K562 (cell line): ENCODE measurements at regions not wholly inside any gene's neighbourhood (a gene's known extent, or its start where the extent isn't known, plus 50 kb on each side); places are given as distances from the start of the nearest gene placed in this dataset.

Experiments
- ATAC-seq: fragments of 200-7000 bp; cut with Tn5 transposase; 3 replicates; pipeline ENCODE4 v1.9.1; 2020; ENCODE audit warnings: moderate library complexity
- BruUV-seq: library from RNA; stranded (reverse); fragments of 400-500 nt; replicated peaks from 2 replicates; lab custom pipeline; 2021; lab: Mats Ljungman, UMichigan
- CTCF ChIA-PET: fragments of 300-600 bp; formaldehyde crosslinking; extraction: SDS; loops from one replicate; lab custom pipeline; 2021; ENCODE audit warnings: low intra/inter-chr PET ratio; lab: Yijun Ruan, JAX
- POLR2A ChIA-PET: fragments of 300-600, 350-650 bp; sonication (Branson Sonifier 250); formaldehyde crosslinking; extraction: SDS; loops from one replicate; lab custom pipeline; 2021; ENCODE audit warnings: antibody characterized with exemption, inconsistent platforms; lab: Yijun Ruan, JAX
- DNase-seq, 4 experiments: peaks; one replicate each; pipeline versions ENCODE4 v3.0.0 to v3.0.0-alpha.2; 2011 to 2018; ENCODE audit warnings: low spot score in 3 of 4, mixed read lengths in 3 of 4; ENCODE audit errors: extremely low read depth in 1 of 4
- FAIRE-seq: peaks from 2 replicates; lab custom pipeline; 2011; peaks lifted over from hg19 to GRCh38; lab: Jason Lieb, UNC
- H2AFZ ChIP-seq: 2 replicates; pipeline ENCODE4 v1.6.0; 2011; ENCODE audit warnings: low read depth, low read length, control low read depth, inconsistent platforms
- H3K27ac ChIP-seq: fragments of 200-600 bp; 3 replicates; pipeline ENCODE4 v1.8.0; 2011; ENCODE audit warnings: low read depth, mild to moderate bottlenecking, control low read depth, inconsistent platforms, low read length, moderate library complexity, mixed read lengths; ENCODE audit errors: extremely low read depth
- H3K27me3 ChIP-seq, 2 experiments: fragments of 300-600 bp in 1 of 2; 2 replicates in 1 of 2; 3 replicates in 1 of 2; pipeline versions ENCODE4 v1.6.0 to v1.8.0; 2011; ENCODE audit warnings: inconsistent platforms in 2 of 2, low read length in 2 of 2, mild to moderate bottlenecking in 1 of 2, mixed read lengths in 1 of 2, moderate library complexity in 1 of 2; ENCODE audit not compliant: control insufficient read depth in 2 of 2, insufficient read depth in 2 of 2
- H3K36me3 ChIP-seq: fragments of 300-600 bp; 3 replicates; pipeline ENCODE4 v1.8.0; 2011; ENCODE audit warnings: mild to moderate bottlenecking, low read length, inconsistent platforms; ENCODE audit not compliant: control insufficient read depth, insufficient read depth
- H3K4me1 ChIP-seq, 2 experiments: fragments of 200-600 bp in 1 of 2; replicated peaks in 1 of 2; 2 replicates in 1 of 2; 3 replicates in 1 of 2; pipeline versions ENCODE4 v1.5.1 to v1.8.0; 2011; ENCODE audit warnings: inconsistent platforms in 2 of 2, low read length in 2 of 2, mild to moderate bottlenecking in 1 of 2, mixed read lengths in 1 of 2, moderate library complexity in 1 of 2; ENCODE audit not compliant: control insufficient read depth in 2 of 2, insufficient read depth in 2 of 2
- H3K4me2 ChIP-seq: 2 replicates; pipeline ENCODE4 v1.6.1; 2011; ENCODE audit warnings: low read length, control low read depth, inconsistent platforms, mixed read lengths; ENCODE audit not compliant: insufficient read depth
- H3K4me3 ChIP-seq: fragments of 200-600 bp; sonication (generic), shearing (Covaris generic); 2 replicates; pipeline ENCODE4 v1.5.1; 2016; ENCODE audit warnings: control low read depth, inconsistent platforms
- H3K79me2 ChIP-seq: fragments of 200-600 bp; 3 replicates; pipeline ENCODE4 v1.8.0; 2011; ENCODE audit warnings: low read length, inconsistent platforms; ENCODE audit not compliant: control insufficient read depth, insufficient read depth
- H3K9ac ChIP-seq, 2 experiments: 2 replicates each; pipeline versions ENCODE4 v1.6.0 to v1.6.1; 2011; ENCODE audit warnings: low read depth in 2 of 2, low read length in 2 of 2, control low read depth in 1 of 2, inconsistent platforms in 1 of 2, mild to moderate bottlenecking in 1 of 2, mixed read lengths in 1 of 2; ENCODE audit not compliant: insufficient read depth in 1 of 2
- H3K9me1 ChIP-seq: one replicate; pipeline ENCODE4 v1.6.0; 2011; ENCODE audit warnings: inconsistent platforms, mild to moderate bottlenecking, low read length, moderate library complexity; ENCODE audit not compliant: control insufficient read depth, insufficient read depth
- H3K9me3 ChIP-seq: replicated peaks from 2 replicates; pipeline ENCODE4 v1.5.1; 2011; ENCODE audit warnings: low read depth, low read length, inconsistent platforms; ENCODE audit not compliant: control insufficient read depth, insufficient read depth
- H4K20me1 ChIP-seq: replicated peaks from 2 replicates; pipeline ENCODE4 v1.6.1; 2011; ENCODE audit warnings: low read length, inconsistent platforms, mixed read lengths; ENCODE audit not compliant: control insufficient read depth, insufficient read depth
- ADNP ChIP-seq: fragments of 200-800 bp; sonication (Bioruptor generic); IDR thresholded peaks from 2 replicates; pipeline ENCODE4 v1.6.1; 2016; ENCODE audit warnings: missing genetic modification characterization, missing compliant biosample characterization
- ASH1L ChIP-seq: fragments of 450-650 bp; IDR thresholded peaks from 2 replicates; pipeline ENCODE4 v1.6.1; 2018; ENCODE audit warnings: borderline replicate concordance, mild to moderate bottlenecking, low read depth; ENCODE audit not compliant: partially characterized antibody
- ATF6 ChIP-seq: sonication (generic); formaldehyde crosslinking; IDR thresholded peaks from 2 replicates; pipeline ENCODE4 v1.4.0; 2020; ENCODE audit warnings: mild to moderate bottlenecking, missing genetic modification reagents
- ETV6 ChIP-seq, 3 experiments: fragments of 150-350 bp in 1 of 3; sonication (generic) in 1 of 3; formaldehyde crosslinking in 1 of 3; IDR thresholded peaks; 2 replicates each; pipeline versions ENCODE4 v1.6.1 to v1.8.0; 2014 to 2022; ENCODE audit warnings: borderline replicate concordance in 2 of 3, low read depth in 2 of 3, antibody characterized with exemption in 1 of 3, low read length in 1 of 3, mild to moderate bottlenecking in 1 of 3, missing genetic modification reagents in 1 of 3
- MAFK ChIP-seq: IDR thresholded peaks from 2 replicates; pipeline ENCODE4 v1.6.1; 2011; ENCODE audit warnings: low read length, improper control_type of control experiment
- NKRF ChIP-seq: fragments of 450-650 bp; IDR thresholded peaks from 2 replicates; pipeline ENCODE4 v1.6.1; 2016; ENCODE audit warnings: borderline replicate concordance
- POLR2H ChIP-seq: IDR thresholded peaks from 2 replicates; pipeline ENCODE4 v1.6.1; 2016; ENCODE audit warnings: missing genetic modification characterization, low read depth, mild to moderate bottlenecking, control low read depth, missing compliant biosample characterization, moderate library complexity
- TCF15 ChIP-seq: fragments of 250-450 bp; sonication (Bioruptor Pico); IDR thresholded peaks from 2 replicates; pipeline ENCODE4 v1.8.0; 2022; ENCODE audit warnings: moderate library complexity, mild to moderate bottlenecking, inconsistent platforms
- USF2 ChIP-seq: sonication (generic); formaldehyde crosslinking; IDR thresholded peaks from 2 replicates; pipeline ENCODE4 v1.5.0; 2020; ENCODE audit warnings: missing genetic modification reagents
- ZBTB34 ChIP-seq: fragments of 250-450 bp; sonication (Bioruptor Pico); IDR thresholded peaks from 2 replicates; pipeline ENCODE4 v1.8.0; 2021; ENCODE audit warnings: mild to moderate bottlenecking, moderate library complexity
- ZFP1 ChIP-seq: fragments of 450-650 bp; formaldehyde crosslinking; IDR thresholded peaks from 2 replicates; pipeline ENCODE4 v1.4.0; 2020; ENCODE audit warnings: mild to moderate bottlenecking, mixed read lengths
- ZNF707 ChIP-seq: fragments of 250-450 bp; sonication (Bioruptor Pico); conservative IDR thresholded peaks from 2 replicates; pipeline ENCODE4 v1.8.0; 2022; ENCODE audit warnings: inconsistent platforms, mild to moderate bottlenecking, moderate library complexity
- WGBS: fragments of 100-300 bp; shearing (Covaris generic); methylation state at CpG from one replicate; pipeline ENCODE4 v1.1.6; 2016; ENCODE audit warnings: low coverage, mixed read lengths; ENCODE audit not compliant: insufficient coverage; ENCODE audit errors: missing lambda C conversion rate; 5-methylcytosine and 5-hydroxymethylcytosine counted together
- in situ Hi-C: fragments of 300-500 bp; cut with MboI; formaldehyde crosslinking; loops from 4 replicates; pipeline ENCODE4 v1.15.0; 2018; ENCODE audit warnings: inconsistent platforms, mixed read lengths
- intact Hi-C: fragments of 100-400 bp; cut with micrococcal nuclease; formaldehyde crosslinking; loops from 2 replicates; pipeline ENCODE4 v1.14.2; 2022

- under 1% methylated on average over 9 of the region's 9 CpGs for WGBS
- Histone ChIP-seq H3K4me1 (no peaks in the 10 kb centered on the region), H3K27ac (no peak overlapping the region), H2AFZ (no peak overlapping the region), H3K4me2 (no peak overlapping the region), H3K79me2 (no peaks in the 10 kb centered on the region), H3K9ac (no peak overlapping the region), H4K20me1 (no peaks in the 10 kb centered on the region), H3K9me3 (no peaks in the 10 kb centered on the region), H3K27me3 (no peaks in the 10 kb centered on the region; a peak in 2 of 5 replicates), H3K9me1 (no peaks in the 10 kb centered on the region), H3K4me3 (no peak overlapping the region), H3K36me3 (no peaks in the 10 kb centered on the region)
- intact Hi-C loops (loop anchor here (5.0 kb wide), 1 partner anchor 258 kb away; no protein-coding TSS in a partner anchor), in situ Hi-C loops (no loop called here)
- no peak for DNase-seq
- ChIA-PET CTCF (no interaction called here), POLR2A (no interaction called here)
- no TSS peak for BruUV-seq
- FAIRE-seq: no peak
- ATAC-seq: no peak
- TF ChIP-seq ADNP (tag) (no peak), ASH1L (no peak), ATF6 (CRISPR knock-in tag) (no peak), ETV6 (IDR thresholded peaks at IDR 0.05; ENCODE audit: borderline replicate concordance in 1 of 2, low read depth in 2 of 2, low read length in 1 of 2) (no peak), ETV6 (CRISPR knock-in tag; IDR thresholded peaks at IDR 0.05; ENCODE audit: borderline replicate concordance) (no peak), USF2 (no peak), ZNF707 (CRISPR knock-in tag) (no peak), MAFK (no peak), ZFP1 (CRISPR knock-in tag) (no peak), NKRF (no peak), TCF15 (CRISPR knock-in tag) (no peak), POLR2H (tag) (no peak), ZBTB34 (no peak)
Measured at GRCh38 chr7:24408798-24409430, 124.9 kb downstream of the NPY start.
